ENCODE measurements at regions not wholly inside any gene's neighbourhood (a gene's known extent, or its start where the extent isn't known, plus 50 kb on each side); places are given as distances from the start of the nearest gene placed in this dataset.
"Not testable (repeated sequence)": the region's sequence is repeated elsewhere in the genome, so short reads cannot be mapped to it uniquely, and the experiment has no call there.

- TF ChIP-seq CTCF (IDR thresholded peaks at IDR 0.05; ENCODE audit: insufficient read depth, low read depth, low read length, missing control alignments): no peak
- H3K4me3 ChIP-seq (ENCODE audit: low read length): no peak overlapping the region
- no peak for DNase-seq (ENCODE audit: low read depth)
Observed at GRCh38 chr2:106292627-106293026, 98.5 kb upstream of the UXS1 start.

GRCh38 chr2:106288873-106289272 is 94.8 kb upstream of the UXS1 start:
- no peak overlapping the region for H3K4me3 ChIP-seq (ENCODE audit: low read length)
- no peak for DNase-seq (ENCODE audit: low read depth)
- TF ChIP-seq CTCF (IDR thresholded peaks at IDR 0.05; ENCODE audit: insufficient read depth, low read depth, low read length, missing control alignments): no peak

DNA sequence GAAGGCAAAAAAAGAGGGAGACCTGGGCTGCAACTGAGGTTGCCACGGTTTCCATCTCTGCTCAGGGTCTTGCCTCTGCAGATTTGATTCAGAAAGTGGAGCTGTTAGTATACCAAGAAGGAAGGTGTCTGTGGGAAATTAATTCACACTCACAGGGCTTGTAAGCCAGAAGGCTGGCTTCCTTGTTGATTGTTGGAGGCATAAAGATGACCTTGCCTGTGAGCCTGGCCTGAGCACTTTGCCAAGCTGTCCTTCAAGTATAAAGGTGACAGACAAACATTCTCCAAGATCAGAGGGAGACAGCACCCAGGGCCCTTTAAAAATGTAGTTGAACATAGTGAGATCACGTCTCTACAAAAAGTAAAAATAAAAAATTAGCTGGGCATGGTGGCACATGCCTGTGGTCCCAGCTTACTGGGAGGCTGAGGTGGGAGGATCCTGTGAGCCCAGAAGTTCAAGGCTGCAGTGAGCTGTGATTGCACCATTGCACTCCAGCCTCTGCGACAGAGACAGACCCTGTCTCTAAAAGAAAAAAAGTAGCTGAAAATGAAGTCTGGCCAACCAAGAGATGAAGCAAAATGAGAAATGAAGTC is 91.2 kb upstream of the UXS1 start:
- no peak for TF ChIP-seq CTCF (IDR thresholded peaks at IDR 0.05; ENCODE audit: insufficient read depth, low read depth, low read length, missing control alignments)
- H3K4me3 ChIP-seq (ENCODE audit: low read length): no peak overlapping the region
- DNase-seq (ENCODE audit: low read depth): no peak

DNA sequence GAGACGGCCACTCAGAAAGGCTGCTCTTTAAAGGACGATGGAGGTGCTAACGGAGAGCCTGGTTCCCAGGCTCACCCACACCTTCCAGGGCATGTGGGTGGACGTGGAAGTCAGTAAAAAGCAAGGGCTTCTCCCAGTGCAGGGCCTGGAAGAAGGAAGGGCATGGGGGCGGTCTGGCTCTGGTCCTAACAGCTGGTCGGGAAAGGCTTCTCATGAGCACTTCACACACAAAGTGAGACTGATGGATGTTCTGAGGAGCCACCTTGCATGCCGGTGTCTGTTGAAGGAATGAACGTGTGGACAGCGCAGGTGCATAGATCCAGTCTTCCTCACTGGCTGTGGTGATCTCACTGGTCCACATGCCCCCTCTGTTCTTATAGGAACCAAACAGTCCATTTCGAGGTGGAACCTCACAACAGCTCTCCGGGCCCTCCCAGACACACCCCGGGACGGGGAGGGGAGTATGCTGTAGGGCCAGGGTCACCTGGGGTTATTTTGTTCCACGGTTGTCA is 90.6 kb upstream of the UXS1 start:
- no peak for DNase-seq (ENCODE audit: low read depth)
- no peak for TF ChIP-seq CTCF (IDR thresholded peaks at IDR 0.05; ENCODE audit: insufficient read depth, low read depth, low read length, missing control alignments)
- H3K4me3 ChIP-seq (ENCODE audit: low read length): no peak overlapping the region

- no peak overlapping the region for H3K4me3 ChIP-seq (ENCODE audit: low read length)
- TF ChIP-seq CTCF (IDR thresholded peaks at IDR 0.05; ENCODE audit: insufficient read depth, low read depth, low read length, missing control alignments): no peak
- DNase-seq (ENCODE audit: low read depth): no peak
Observed at GRCh38 chr2:106284255-106284654, 90.2 kb upstream of the UXS1 start.

GRCh38 chr2:106283228-106284152 is 89.4 kb upstream of the UXS1 start:
- DNase-seq (ENCODE audit: low read depth); H3K4me3 ChIP-seq (ENCODE audit: low read length): not testable (repeated sequence)

GRCh38 chr2:106282462-106283170 is 88.5 kb upstream of the UXS1 start:
- DNase-seq (ENCODE audit: low read depth): no peak
- no peak overlapping the region for H3K4me3 ChIP-seq (ENCODE audit: low read length)
- no peak for TF ChIP-seq CTCF (IDR thresholded peaks at IDR 0.05; ENCODE audit: insufficient read depth, low read depth, low read length, missing control alignments)

GRCh38 chr2:106281907-106282430 is 87.9 kb upstream of the UXS1 start:
- H3K4me3 ChIP-seq (ENCODE audit: low read length); DNase-seq (ENCODE audit: low read depth): not testable (repeated sequence)

All from epithelial cell of esophagus (primary cell).